GM23338 (cell line): ENCODE measurements at regions not wholly inside any gene's neighbourhood (a gene's known extent, or its start where the extent isn't known, plus 50 kb on each side); places are given as distances from the start of the nearest gene placed in this dataset.
A peak's percentile ranks its signal among the peaks of the same experiment; 100 is the strongest.

Experiments used
- ATAC-seq: fragments of 200-7000 bp; cut with Tn5 transposase; 3 replicates; pipeline ENCODE4 v1.9.1; 2020
- DNase-seq: peaks from one replicate; pipeline ENCODE4 v3.0.0-alpha.2; 2015; ENCODE audit warnings: low spot score
- H2AFZ ChIP-seq: fragments of 200-600 bp; sonication (generic); 2 replicates; pipeline ENCODE4 v1.8.0; 2016; ENCODE audit warnings: antibody characterized with exemption, mild to moderate bottlenecking, moderate library complexity
- H3F3A ChIP-seq: fragments of 200-600 bp; sonication (generic); replicated peaks from 2 replicates; pipeline ENCODE4 v1.8.0; 2017; ENCODE audit warnings: antibody characterized with exemption, mixed run types, low read depth
- H3K27ac ChIP-seq: fragments of 200-600 bp; sonication (generic); 2 replicates; pipeline ENCODE4 v1.6.1; 2016; ENCODE audit warnings: low read depth
- H3K27me3 ChIP-seq: fragments of 200-600 bp; sonication (generic); 2 replicates; pipeline ENCODE4 v1.8.0; 2016; ENCODE audit warnings: mild to moderate bottlenecking, mixed run types, moderate library complexity; ENCODE audit not compliant: insufficient read depth
- H3K36me3 ChIP-seq: fragments of 200-600 bp; sonication (generic); 2 replicates; pipeline ENCODE4 v1.8.0; 2016; ENCODE audit warnings: mild to moderate bottlenecking; ENCODE audit not compliant: insufficient read depth
- H3K4me1 ChIP-seq: fragments of 200-600 bp; sonication (generic); 2 replicates; pipeline ENCODE4 v1.8.0; 2016; ENCODE audit warnings: mild to moderate bottlenecking, moderate library complexity; ENCODE audit not compliant: insufficient read depth
- H3K4me2 ChIP-seq: fragments of 200-600 bp; sonication (generic); 2 replicates; pipeline ENCODE4 v1.7.1; 2017; ENCODE audit warnings: mixed run types
- H3K4me3 ChIP-seq: fragments of 200-600 bp; sonication (generic); 2 replicates; pipeline ENCODE4 v1.6.1; 2016; ENCODE audit warnings: mixed run types
- H3K79me2 ChIP-seq: fragments of 200-600 bp; sonication (generic); replicated peaks from 2 replicates; pipeline ENCODE4 v1.8.0; 2017; ENCODE audit warnings: mild to moderate bottlenecking; ENCODE audit not compliant: insufficient read depth
- H3K9me2 ChIP-seq: fragments of 200-600 bp; sonication (generic); 2 replicates; pipeline ENCODE4 v1.8.0; 2017; ENCODE audit not compliant: insufficient read depth
- H4K20me1 ChIP-seq: fragments of 200-600 bp; sonication (generic); replicated peaks from 2 replicates; pipeline ENCODE4 v1.8.0; 2017; ENCODE audit warnings: mild to moderate bottlenecking; ENCODE audit not compliant: insufficient read depth
- H3K27ac Mint-ChIP-seq: 2 replicates; pipeline ENCODE4 v1.8.0; 2020; ENCODE audit warnings: inconsistent platforms, mild to moderate bottlenecking, moderate library complexity, mixed read lengths
- H3K27me3 Mint-ChIP-seq: 3 replicates; pipeline ENCODE4 v1.8.0; 2022; ENCODE audit warnings: low read depth, mild to moderate bottlenecking, moderate library complexity, mixed read lengths, inconsistent platforms; ENCODE audit not compliant: insufficient read depth, poor library complexity
- H3K36me3 Mint-ChIP-seq: 3 replicates; pipeline ENCODE4 v1.8.0; 2021; ENCODE audit warnings: low read depth, mild to moderate bottlenecking, inconsistent platforms, moderate library complexity, mixed read lengths
- H3K4me1 Mint-ChIP-seq: 3 replicates; pipeline ENCODE4 v1.8.0; 2020; ENCODE audit warnings: mild to moderate bottlenecking, inconsistent platforms, mixed read lengths
- H3K4me3 Mint-ChIP-seq: 3 replicates; pipeline ENCODE4 v1.8.0; 2021; ENCODE audit warnings: moderate library complexity, mild to moderate bottlenecking, inconsistent platforms, mixed read lengths
- H3K9me3 Mint-ChIP-seq: 3 replicates; pipeline ENCODE4 v1.8.0; 2020; ENCODE audit warnings: moderate library complexity, mild to moderate bottlenecking, inconsistent platforms, mixed read lengths
- CREB1 ChIP-seq: fragments of 250-450 bp; sonication (Bioruptor Pico); IDR thresholded peaks from 2 replicates; pipeline ENCODE4 v1.5.0; 2020; ENCODE audit warnings: low read depth, mild to moderate bottlenecking, moderate library complexity
- EZH2 ChIP-seq: fragments of 200-600 bp; sonication (generic); IDR thresholded peaks from one replicate; pipeline ENCODE4 v1.8.0; 2017; ENCODE audit warnings: antibody characterized with exemption, mild to moderate bottlenecking, low read depth; ENCODE audit not compliant: unreplicated experiment
- JUNB ChIP-seq: IDR thresholded peaks from one replicate; pipeline ENCODE4 v1.6.1; 2016; ENCODE audit warnings: antibody characterized with exemption; ENCODE audit not compliant: unreplicated experiment
- NANOG ChIP-seq: IDR thresholded peaks from 2 replicates; pipeline ENCODE4 v1.6.1; 2016; ENCODE audit warnings: antibody characterized with exemption, borderline replicate concordance
- POLR2AphosphoS5 ChIP-seq: IDR thresholded peaks from 2 replicates; pipeline ENCODE4 v1.6.1; 2016; ENCODE audit warnings: antibody characterized with exemption, low read depth
- REST ChIP-seq: IDR thresholded peaks from one replicate; pipeline ENCODE4 v1.6.1; 2018; ENCODE audit warnings: antibody characterized with exemption; ENCODE audit not compliant: unreplicated experiment
- STAT1 ChIP-seq: IDR thresholded peaks from one replicate; pipeline ENCODE4 v1.6.1; 2016; ENCODE audit warnings: antibody characterized with exemption; ENCODE audit not compliant: unreplicated experiment
- ZNF331 ChIP-seq: fragments of 250-450 bp; sonication (Bioruptor Pico); IDR thresholded peaks from 2 replicates; pipeline ENCODE4 v1.5.0; 2020; ENCODE audit warnings: low read depth, mild to moderate bottlenecking, moderate library complexity
- TF ChIP-seq, protein P1 (sequence below): fragments of 250-450 bp; sonication (Bioruptor Pico); IDR thresholded peaks from 2 replicates; pipeline ENCODE4 v1.5.0; 2020; ENCODE audit warnings: mild to moderate bottlenecking, moderate library complexity
- TF ChIP-seq, protein P2 (sequence below): IDR thresholded peaks from 2 replicates; pipeline ENCODE4 v1.6.1; 2016; ENCODE audit warnings: antibody characterized with exemption

DNA sequence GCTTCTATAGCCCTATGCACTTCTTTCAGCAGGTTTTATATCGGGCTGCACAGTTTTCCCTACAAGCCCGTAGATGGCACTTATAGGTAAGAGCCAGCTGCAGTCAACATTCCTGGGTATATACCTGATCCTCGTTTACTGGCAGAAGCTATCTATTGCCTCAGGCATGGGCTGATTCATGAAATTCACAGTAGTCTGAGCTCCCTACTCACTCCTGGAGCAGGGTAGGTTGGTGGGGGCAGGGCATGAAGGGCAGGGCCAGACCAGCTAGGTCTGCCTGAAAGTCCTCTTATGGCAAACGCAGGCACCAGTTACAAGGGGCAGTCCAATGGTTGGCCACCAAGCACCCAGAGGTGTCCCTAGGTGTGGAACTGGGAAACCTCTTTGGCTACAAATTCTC, 345.8 kb downstream of the RPS29 start:
- Histone ChIP-seq H3K36me3 (peaks cover 4% of the 10 kb centered on the region; the same call in 1 of the 2 replicates), H2AFZ (no peak overlapping the region), H3K9me2 (peaks cover 5% of the 10 kb centered on the region; the same call in 1 of the 2 replicates), H3K4me3 (no peak overlapping the region), H3K4me1 (no peaks in the 10 kb centered on the region), H3K27ac (no peak overlapping the region), H3K27me3 (no peaks in the 10 kb centered on the region), H3K4me2 (no peak overlapping the region), H4K20me1 (no peaks in the 10 kb centered on the region), H3F3A (no peaks in the 10 kb centered on the region), H3K79me2 (no peaks in the 10 kb centered on the region)
- Mint-ChIP-seq H3K4me1 (no peaks in the 10 kb centered on the region), H3K27me3 (peaks cover 2% of the 10 kb centered on the region), H3K27ac (no peak overlapping the region), H3K36me3 (peaks cover 21% of the 10 kb centered on the region), H3K9me3 (peaks cover 26% of the 10 kb centered on the region), H3K4me3 (no peak overlapping the region)
- no peak for DNase-seq
- TF ChIP-seq CREB1 (no peak), ZNF331 (CRISPR knock-in tag) (no peak), NANOG (no peak), POLR2AphosphoS5 (no peak), EZH2 (no peak), JUNB (no peak), STAT1 (no peak), REST (no peak)
- TF ChIP-seq, protein P1, sequence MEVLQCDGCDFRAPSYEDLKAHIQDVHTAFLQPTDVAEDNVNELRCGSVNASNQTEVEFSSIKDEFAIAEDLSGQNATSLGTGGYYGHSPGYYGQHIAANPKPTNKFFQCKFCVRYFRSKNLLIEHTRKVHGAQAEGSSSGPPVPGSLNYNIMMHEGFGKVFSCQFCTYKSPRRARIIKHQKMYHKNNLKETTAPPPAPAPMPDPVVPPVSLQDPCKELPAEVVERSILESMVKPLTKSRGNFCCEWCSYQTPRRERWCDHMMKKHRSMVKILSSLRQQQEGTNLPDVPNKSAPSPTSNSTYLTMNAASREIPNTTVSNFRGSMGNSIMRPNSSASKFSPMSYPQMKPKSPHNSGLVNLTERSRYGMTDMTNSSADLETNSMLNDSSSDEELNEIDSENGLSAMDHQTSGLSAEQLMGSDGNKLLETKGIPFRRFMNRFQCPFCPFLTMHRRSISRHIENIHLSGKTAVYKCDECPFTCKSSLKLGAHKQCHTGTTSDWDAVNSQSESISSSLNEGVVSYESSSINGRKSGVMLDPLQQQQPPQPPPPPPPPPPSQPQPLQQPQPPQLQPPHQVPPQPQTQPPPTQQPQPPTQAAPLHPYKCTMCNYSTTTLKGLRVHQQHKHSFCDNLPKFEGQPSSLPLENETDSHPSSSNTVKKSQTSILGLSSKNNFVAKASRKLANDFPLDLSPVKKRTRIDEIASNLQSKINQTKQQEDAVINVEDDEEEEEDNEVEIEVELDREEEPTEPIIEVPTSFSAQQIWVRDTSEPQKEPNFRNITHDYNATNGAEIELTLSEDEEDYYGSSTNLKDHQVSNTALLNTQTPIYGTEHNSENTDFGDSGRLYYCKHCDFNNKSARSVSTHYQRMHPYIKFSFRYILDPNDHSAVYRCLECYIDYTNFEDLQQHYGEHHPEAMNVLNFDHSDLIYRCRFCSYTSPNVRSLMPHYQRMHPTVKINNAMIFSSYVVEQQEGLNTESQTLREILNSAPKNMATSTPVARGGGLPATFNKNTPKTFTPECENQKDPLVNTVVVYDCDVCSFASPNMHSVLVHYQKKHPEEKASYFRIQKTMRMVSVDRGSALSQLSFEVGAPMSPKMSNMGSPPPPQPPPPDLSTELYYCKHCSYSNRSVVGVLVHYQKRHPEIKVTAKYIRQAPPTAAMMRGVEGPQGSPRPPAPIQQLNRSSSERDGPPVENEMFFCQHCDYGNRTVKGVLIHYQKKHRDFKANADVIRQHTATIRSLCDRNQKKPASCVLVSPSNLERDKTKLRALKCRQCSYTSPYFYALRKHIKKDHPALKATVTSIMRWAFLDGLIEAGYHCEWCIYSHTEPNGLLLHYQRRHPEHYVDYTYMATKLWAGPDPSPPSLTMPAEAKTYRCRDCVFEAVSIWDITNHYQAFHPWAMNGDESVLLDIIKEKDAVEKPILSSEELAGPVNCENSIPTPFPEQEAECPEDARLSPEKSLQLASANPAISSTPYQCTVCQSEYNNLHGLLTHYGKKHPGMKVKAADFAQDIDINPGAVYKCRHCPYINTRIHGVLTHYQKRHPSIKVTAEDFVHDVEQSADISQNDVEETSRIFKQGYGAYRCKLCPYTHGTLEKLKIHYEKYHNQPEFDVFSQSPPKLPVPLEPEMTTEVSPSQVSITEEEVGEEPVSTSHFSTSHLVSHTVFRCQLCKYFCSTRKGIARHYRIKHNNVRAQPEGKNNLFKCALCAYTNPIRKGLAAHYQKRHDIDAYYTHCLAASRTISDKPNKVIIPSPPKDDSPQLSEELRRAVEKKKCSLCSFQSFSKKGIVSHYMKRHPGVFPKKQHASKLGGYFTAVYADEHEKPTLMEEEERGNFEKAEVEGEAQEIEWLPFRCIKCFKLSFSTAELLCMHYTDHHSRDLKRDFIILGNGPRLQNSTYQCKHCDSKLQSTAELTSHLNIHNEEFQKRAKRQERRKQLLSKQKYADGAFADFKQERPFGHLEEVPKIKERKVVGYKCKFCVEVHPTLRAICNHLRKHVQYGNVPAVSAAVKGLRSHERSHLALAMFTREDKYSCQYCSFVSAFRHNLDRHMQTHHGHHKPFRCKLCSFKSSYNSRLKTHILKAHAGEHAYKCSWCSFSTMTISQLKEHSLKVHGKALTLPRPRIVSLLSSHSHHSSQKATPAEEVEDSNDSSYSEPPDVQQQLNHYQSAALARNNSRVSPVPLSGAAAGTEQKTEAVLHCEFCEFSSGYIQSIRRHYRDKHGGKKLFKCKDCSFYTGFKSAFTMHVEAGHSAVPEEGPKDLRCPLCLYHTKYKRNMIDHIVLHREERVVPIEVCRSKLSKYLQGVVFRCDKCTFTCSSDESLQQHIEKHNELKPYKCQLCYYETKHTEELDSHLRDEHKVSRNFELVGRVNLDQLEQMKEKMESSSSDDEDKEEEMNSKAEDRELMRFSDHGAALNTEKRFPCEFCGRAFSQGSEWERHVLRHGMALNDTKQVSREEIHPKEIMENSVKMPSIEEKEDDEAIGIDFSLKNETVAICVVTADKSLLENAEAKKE (CRISPR knock-in tag), result no peak
- TF ChIP-seq, protein P2, sequence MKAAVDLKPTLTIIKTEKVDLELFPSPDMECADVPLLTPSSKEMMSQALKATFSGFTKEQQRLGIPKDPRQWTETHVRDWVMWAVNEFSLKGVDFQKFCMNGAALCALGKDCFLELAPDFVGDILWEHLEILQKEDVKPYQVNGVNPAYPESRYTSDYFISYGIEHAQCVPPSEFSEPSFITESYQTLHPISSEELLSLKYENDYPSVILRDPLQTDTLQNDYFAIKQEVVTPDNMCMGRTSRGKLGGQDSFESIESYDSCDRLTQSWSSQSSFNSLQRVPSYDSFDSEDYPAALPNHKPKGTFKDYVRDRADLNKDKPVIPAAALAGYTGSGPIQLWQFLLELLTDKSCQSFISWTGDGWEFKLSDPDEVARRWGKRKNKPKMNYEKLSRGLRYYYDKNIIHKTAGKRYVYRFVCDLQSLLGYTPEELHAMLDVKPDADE, result no peak
- ATAC-seq, result peak; percentile 44; the same call in 1 of the 3 replicates
